ENCODE measurements at regions not wholly inside any gene's neighbourhood (a gene's known extent, or its start where the extent isn't known, plus 50 kb on each side); places are given as distances from the start of the nearest gene placed in this dataset.

- H3K9me3 ChIP-seq: no peaks in the 10 kb centered on the region
- H3K27me3 ChIP-seq: no peaks in the 10 kb centered on the region
- intact Hi-C loops (cut with DNase I): no loop called here
- TF ChIP-seq CTCF (IDR thresholded peaks at IDR 0.05): no peak
- H3K4me1 ChIP-seq: no peaks in the 10 kb centered on the region
- no peak overlapping the region for H3K4me3 ChIP-seq
- no peak overlapping the region for H3K27ac ChIP-seq
- H3K9ac ChIP-seq (ENCODE audit: low read depth in 2 of 2, low read length in 2 of 2): no peak overlapping the region
- no peak for DNase-seq
- no peaks in the 10 kb centered on the region for H3K36me3 ChIP-seq
Measured at GRCh38 chr17:68803164-68803929, 151.8 kb downstream of the ABCA8 start.

GRCh38 chr17:68801335-68802247 is 153.6 kb downstream of the ABCA8 start:
- no peaks in the 10 kb centered on the region for H3K9me3 ChIP-seq
- H3K9ac ChIP-seq (ENCODE audit: low read depth in 2 of 2, low read length in 2 of 2): no peak overlapping the region
- no peak overlapping the region for H3K4me3 ChIP-seq
- intact Hi-C loops (cut with DNase I): no loop called here
- H3K4me1 ChIP-seq: no peaks in the 10 kb centered on the region
- no peaks in the 10 kb centered on the region for H3K36me3 ChIP-seq
- TF ChIP-seq CTCF (IDR thresholded peaks at IDR 0.05): no peak
- H3K27me3 ChIP-seq: no peaks in the 10 kb centered on the region
- H3K27ac ChIP-seq: no peak overlapping the region
- DNase-seq: no peak

- no peaks in the 10 kb centered on the region for H3K4me1 ChIP-seq
- intact Hi-C loops (cut with DNase I): no loop called here
- no peaks in the 10 kb centered on the region for H3K9me3 ChIP-seq
- H3K4me3 ChIP-seq: no peak overlapping the region
- H3K27ac ChIP-seq: no peak overlapping the region
- no peaks in the 10 kb centered on the region for H3K36me3 ChIP-seq
- H3K27me3 ChIP-seq: no peaks in the 10 kb centered on the region
- H3K9ac ChIP-seq (ENCODE audit: low read depth in 2 of 2, low read length in 2 of 2): no peak overlapping the region
- no peak for TF ChIP-seq CTCF (IDR thresholded peaks at IDR 0.05)
- no peak for DNase-seq
Measured at GRCh38 chr17:68800751-68801150, 154.4 kb downstream of the ABCA8 start.

GRCh38 chr17:68794636-68795434 is 160.4 kb downstream of the ABCA8 start:
- Histone ChIP-seq H3K4me1 (no peaks in the 10 kb centered on the region), H3K27ac (peak overlapping the region; percentile 39), H3K9ac (ENCODE audit: low read depth in 2 of 2, low read length in 2 of 2) (peak overlapping the region in 1 of 2 donors; percentile 14), H3K4me3 (no peak overlapping the region), H3K27me3 (no peaks in the 10 kb centered on the region), H3K36me3 (no peaks in the 10 kb centered on the region), H3K9me3 (no peaks in the 10 kb centered on the region)
- DNase-seq: no peak
- intact Hi-C loops (cut with DNase I): no loop called here
- TF ChIP-seq CTCF (IDR thresholded peaks at IDR 0.05): no peak

DNA sequence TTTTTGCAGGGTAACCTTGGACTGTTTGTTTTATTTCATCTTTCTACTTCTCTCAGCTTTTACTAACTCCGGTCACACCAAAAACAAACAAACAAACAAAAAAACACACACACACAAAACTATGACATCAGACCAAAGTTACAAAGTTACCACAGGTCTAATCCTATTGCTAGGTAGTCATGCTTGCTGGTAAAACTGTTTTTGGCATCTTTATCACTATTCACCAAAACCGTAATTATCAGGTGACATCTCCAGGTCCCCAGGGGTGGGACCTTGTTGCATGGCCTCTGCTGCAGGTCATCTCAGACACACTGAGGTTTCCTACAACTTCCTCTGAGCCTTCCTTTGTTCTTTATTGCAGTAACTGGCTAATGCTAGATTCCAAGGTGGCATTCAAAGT is 162.3 kb downstream of the ABCA8 start:
- peak overlapping the region; percentile 38 for H3K27ac ChIP-seq
- DNase-seq: no peak
- H3K4me1 ChIP-seq: no peaks in the 10 kb centered on the region
- H3K27me3 ChIP-seq: no peaks in the 10 kb centered on the region
- no peaks in the 10 kb centered on the region for H3K9me3 ChIP-seq
- no peaks in the 10 kb centered on the region for H3K36me3 ChIP-seq
- no peak overlapping the region for H3K9ac ChIP-seq (ENCODE audit: low read depth in 2 of 2, low read length in 2 of 2)
- no peak overlapping the region for H3K4me3 ChIP-seq
- intact Hi-C loops (cut with DNase I): no loop called here
- TF ChIP-seq CTCF (IDR thresholded peaks at IDR 0.05): no peak

Data from colonic mucosa (tissue), 4 donors.